Neural crest cell (in vitro differentiated cells): ENCODE measurements at regions not wholly inside any gene's neighbourhood (a gene's known extent, or its start where the extent isn't known, plus 50 kb on each side); places are given as distances from the start of the nearest gene placed in this dataset.

ENCODE experiments used
- DNase-seq: peaks from one replicate; pipeline ENCODE4 v3.0.0; 2021; ENCODE audit warnings: low read depth, mixed read lengths, low spot score
- H3K27ac Mint-ChIP-seq: one replicate; pipeline ENCODE4 v1.8.0; 2021; ENCODE audit warnings: mild to moderate bottlenecking, mixed read lengths; ENCODE audit not compliant: unreplicated experiment
- H3K27me3 Mint-ChIP-seq: 2 replicates; pipeline ENCODE4 v1.8.0; 2021; ENCODE audit warnings: low read depth, mild to moderate bottlenecking, mixed read lengths
- H3K36me3 Mint-ChIP-seq: 2 replicates; pipeline ENCODE4 v1.8.0; 2021; ENCODE audit warnings: low read depth, mild to moderate bottlenecking, mixed read lengths
- H3K4me1 Mint-ChIP-seq: 2 replicates; pipeline ENCODE4 v1.8.0; 2021; ENCODE audit warnings: mixed read lengths
- H3K4me3 Mint-ChIP-seq: one replicate; pipeline ENCODE4 v1.8.0; 2021; ENCODE audit warnings: mild to moderate bottlenecking, mixed read lengths
- H3K9me3 Mint-ChIP-seq: 2 replicates; pipeline ENCODE4 v1.8.0; 2021; ENCODE audit warnings: mixed read lengths
- CTCF ChIP-seq: fragments of 200-600 bp; sonication (generic); conservative IDR thresholded peaks from 2 replicates; pipeline ENCODE4 v1.5.0; 2021; ENCODE audit warnings: antibody characterized with exemption, mild to moderate bottlenecking

GRCh38 chrX:22467571-22467970 lies 194.9 kb downstream of the CBLL2 start:
- DNase-seq: no peak
- H3K27me3 Mint-ChIP-seq: no peaks in the 10 kb centered on the region
- TF ChIP-seq CTCF: no peak
- no peaks in the 10 kb centered on the region for H3K4me1 Mint-ChIP-seq
- H3K9me3 Mint-ChIP-seq: peaks cover 2% of the 10 kb centered on the region
- no peaks in the 10 kb centered on the region for H3K36me3 Mint-ChIP-seq
- H3K27ac Mint-ChIP-seq: no peak overlapping the region
- H3K4me3 Mint-ChIP-seq: no peak overlapping the region

- H3K4me1 Mint-ChIP-seq: no peaks in the 10 kb centered on the region
- H3K27ac Mint-ChIP-seq: no peak overlapping the region
- H3K27me3 Mint-ChIP-seq: no peaks in the 10 kb centered on the region
- peaks cover 11% of the 10 kb centered on the region for H3K9me3 Mint-ChIP-seq
- no peak for DNase-seq
- H3K36me3 Mint-ChIP-seq: peaks cover 4% of the 10 kb centered on the region
- TF ChIP-seq CTCF: no peak
- no peak overlapping the region for H3K4me3 Mint-ChIP-seq
Observed at GRCh38 chrX:22481436-22481835, 208.7 kb downstream of the CBLL2 start.

GRCh38 chrX:22486296-22486695 lies 213.6 kb downstream of the CBLL2 start:
- H3K36me3 Mint-ChIP-seq: no peaks in the 10 kb centered on the region
- no peak overlapping the region for H3K27ac Mint-ChIP-seq
- no peaks in the 10 kb centered on the region for H3K4me1 Mint-ChIP-seq
- no peak overlapping the region for H3K4me3 Mint-ChIP-seq
- no peaks in the 10 kb centered on the region for H3K27me3 Mint-ChIP-seq
- H3K9me3 Mint-ChIP-seq: peaks cover 2% of the 10 kb centered on the region
- no peak for TF ChIP-seq CTCF
- DNase-seq: no peak

- no peak for DNase-seq
- H3K27ac Mint-ChIP-seq: no peak overlapping the region
- H3K36me3 Mint-ChIP-seq: no peaks in the 10 kb centered on the region
- H3K4me3 Mint-ChIP-seq: no peak overlapping the region
- H3K4me1 Mint-ChIP-seq: no peaks in the 10 kb centered on the region
- H3K9me3 Mint-ChIP-seq: peaks cover 4% of the 10 kb centered on the region
- H3K27me3 Mint-ChIP-seq: no peaks in the 10 kb centered on the region
- no peak for TF ChIP-seq CTCF
Observed at GRCh38 chrX:22516893-22517292, 244.2 kb downstream of the CBLL2 start.

- Mint-ChIP-seq H3K27ac (no peak overlapping the region), H3K36me3 (no peaks in the 10 kb centered on the region), H3K4me3 (no peak overlapping the region), H3K4me1 (no peaks in the 10 kb centered on the region), H3K27me3 (no peaks in the 10 kb centered on the region), H3K9me3 (peaks cover 4% of the 10 kb centered on the region)
- TF ChIP-seq CTCF: no peak
- DNase-seq: no peak
Observed at GRCh38 chrX:22520128-22520828, 247.6 kb downstream of the CBLL2 start.
